ENCODE measurements at regions not wholly inside any gene's neighbourhood (a gene's known extent, or its start where the extent isn't known, plus 50 kb on each side); places are given as distances from the start of the nearest gene placed in this dataset.
"Not testable (repeated sequence)": the region's sequence is repeated elsewhere in the genome, so short reads cannot be mapped to it uniquely, and the experiment has no call there.

GRCh38 chr2:13414897-13415296 lies 698.2 kb downstream of the TRIB2 start:
- peak; percentile 11 for DNase-seq (ENCODE audit: low spot score)

- no peak for DNase-seq (ENCODE audit: low spot score)
Observed at GRCh38 chr2:13433954-13434353, 717.2 kb downstream of the TRIB2 start.

DNA sequence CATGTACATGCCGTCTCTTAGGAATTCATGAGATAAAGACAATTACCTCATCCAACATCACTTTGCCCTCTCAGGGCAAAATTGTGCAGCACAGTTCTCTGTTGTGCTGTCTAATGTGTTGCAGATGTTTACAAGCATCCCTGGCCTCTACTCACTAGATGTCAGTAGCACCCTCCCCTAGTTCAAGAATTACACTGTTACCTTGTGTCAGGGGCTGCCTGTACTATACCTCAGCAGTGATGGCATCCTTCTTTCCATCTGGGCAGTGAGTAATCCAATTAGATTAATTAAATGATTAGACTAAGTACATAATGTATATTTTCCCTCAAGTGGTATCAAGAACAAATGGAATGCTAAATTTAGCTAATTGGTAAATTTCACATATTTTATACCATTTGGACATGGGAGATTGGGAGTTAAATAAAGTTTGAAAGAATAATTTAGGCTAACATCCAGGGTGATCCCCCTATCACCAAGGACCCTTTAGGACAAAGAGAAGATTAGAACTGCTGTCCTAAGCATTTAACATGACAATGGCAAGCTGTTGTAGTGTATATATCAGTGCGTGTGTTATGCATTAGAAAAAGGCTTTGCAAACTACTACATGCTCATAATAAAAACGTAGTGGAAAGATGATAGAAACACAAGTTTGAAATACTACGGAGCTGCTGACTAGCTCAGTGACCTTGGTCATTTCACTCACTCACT lies 727.0 kb downstream of the TRIB2 start:
- peak; percentile 28 for DNase-seq (ENCODE audit: low spot score)

GRCh38 chr2:13462464-13462863 lies 745.7 kb downstream of the TRIB2 start:
- no peak for DNase-seq (ENCODE audit: low spot score)

DNA sequence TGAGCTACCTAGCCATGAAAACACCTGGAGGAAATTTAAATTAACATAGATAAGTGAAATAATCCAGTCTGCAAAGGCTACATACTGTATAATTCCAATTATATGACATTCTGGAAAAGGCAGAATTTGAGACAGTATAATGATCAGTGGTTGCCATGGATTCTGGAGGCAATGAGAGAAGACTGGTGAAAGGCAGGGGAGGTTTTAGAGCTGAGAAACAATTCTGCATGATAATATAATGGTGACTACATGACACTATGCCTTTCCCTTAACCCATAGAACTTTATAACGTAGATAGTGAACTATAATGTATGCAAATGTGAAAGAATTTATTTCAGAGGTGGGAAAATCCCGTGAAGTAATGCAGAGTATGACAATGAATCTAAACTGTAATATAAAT lies 749.3 kb downstream of the TRIB2 start:
- DNase-seq (ENCODE audit: low spot score) = no peak

GRCh38 chr2:13474538-13474937 lies 757.8 kb downstream of the TRIB2 start:
- DNase-seq (ENCODE audit: low spot score) = no peak

DNA sequence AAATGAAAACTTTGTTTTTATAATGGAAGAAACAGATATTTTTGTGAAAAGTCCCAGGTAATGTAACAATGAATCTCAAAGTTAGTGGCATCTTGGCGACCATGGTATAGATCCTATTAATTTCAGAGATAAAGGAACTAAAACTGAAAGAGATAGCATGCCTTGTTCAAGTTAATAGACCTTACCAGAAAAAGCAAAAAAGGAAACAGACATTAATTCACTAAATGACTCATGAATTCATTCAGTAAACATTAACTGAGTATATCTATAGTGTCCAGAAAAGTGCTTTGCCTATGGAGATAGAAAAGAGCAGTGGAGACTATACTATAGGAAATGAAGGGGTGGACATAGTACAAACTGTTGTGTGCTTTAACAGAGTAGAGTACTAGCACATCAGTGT lies 763.3 kb downstream of the TRIB2 start:
- no peak for DNase-seq (ENCODE audit: low spot score)

DNA sequence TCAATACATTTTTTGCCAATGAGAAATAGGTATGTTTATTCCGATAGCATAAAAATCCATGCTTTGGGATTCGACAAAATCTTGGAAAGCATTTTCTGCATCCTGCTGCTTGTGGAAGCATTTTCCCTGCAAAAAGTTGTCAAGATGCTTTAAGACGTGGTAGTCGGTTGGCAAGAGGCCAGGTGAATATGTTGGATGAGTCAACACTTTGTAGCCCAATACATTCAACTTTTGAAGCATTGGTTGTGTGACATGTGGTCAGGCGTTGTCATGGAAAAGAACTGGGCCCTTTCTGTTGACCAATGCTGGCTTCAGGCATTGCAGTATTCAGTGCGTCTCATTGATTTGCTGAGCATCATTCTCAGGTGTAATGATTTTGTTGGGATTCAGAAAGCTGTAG lies 764.5 kb downstream of the TRIB2 start:
- DNase-seq (ENCODE audit: low spot score) = no peak

DNA sequence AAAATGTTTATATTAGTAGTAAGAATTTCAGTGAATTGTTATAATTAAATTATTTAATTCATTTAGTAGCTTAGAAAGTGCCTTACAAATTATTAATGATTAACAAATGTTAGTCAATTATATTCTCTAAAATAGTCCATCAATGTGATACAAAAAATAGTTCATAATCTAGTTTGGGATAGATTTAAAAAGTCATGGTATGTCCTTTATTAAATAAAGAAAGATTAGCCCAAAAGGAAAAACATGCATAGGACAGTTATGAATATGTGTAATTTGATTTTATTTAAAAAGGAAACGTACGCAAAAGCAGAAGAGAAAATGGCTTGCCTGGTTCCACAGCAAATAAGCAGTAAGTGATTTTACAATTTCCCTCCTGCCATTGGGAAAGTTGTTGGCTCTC lies 768.5 kb downstream of the TRIB2 start:
- DNase-seq (ENCODE audit: low spot score) = no peak

DNA sequence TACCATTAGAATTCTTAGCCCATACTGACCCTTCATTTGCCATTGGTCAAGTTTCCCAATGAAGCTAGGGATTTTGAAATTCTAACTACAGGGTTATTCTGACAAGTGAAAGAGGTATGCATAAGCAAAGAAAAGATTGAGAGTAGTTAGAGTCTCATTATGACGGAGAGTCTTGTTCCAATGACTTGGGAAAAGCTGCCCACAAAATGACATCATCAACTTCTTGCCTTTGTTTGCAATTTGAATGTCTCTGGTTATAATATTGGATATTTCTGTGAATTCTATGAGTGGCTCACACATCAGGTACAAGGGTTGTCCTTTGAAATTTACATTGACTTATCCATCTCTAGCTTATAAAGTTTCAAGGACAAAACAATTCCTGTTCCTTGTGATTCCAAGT lies 772.2 kb downstream of the TRIB2 start:
- no peak for DNase-seq (ENCODE audit: low spot score)

GRCh38 chr2:13492262-13492661 lies 775.5 kb downstream of the TRIB2 start:
- DNase-seq (ENCODE audit: low spot score) = no peak

GRCh38 chr2:13495051-13495450 lies 778.3 kb downstream of the TRIB2 start:
- DNase-seq (ENCODE audit: low spot score) = no peak

GRCh38 chr2:13504808-13505207 lies 788.1 kb downstream of the TRIB2 start:
- no peak for DNase-seq (ENCODE audit: low spot score)

DNA sequence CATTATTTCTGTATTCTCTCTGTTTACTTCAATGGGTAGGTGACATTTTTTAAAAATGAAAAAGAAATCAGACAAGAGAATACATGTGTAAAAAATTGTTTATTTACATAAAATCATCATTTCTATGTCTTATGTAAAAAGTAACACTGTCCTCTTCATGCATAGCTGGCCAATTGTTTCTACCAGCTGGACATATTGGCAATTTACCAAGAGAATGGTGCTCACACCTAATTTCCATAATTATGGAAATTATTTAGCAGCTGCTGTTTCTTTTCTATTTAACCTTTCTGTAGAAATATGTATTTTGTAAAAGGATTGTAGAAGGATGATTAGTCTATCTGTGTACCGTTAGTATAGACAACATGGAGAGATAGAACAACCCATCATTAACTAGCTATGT lies 791.9 kb downstream of the TRIB2 start:
- no peak for DNase-seq (ENCODE audit: low spot score)

- no peak for DNase-seq (ENCODE audit: low spot score)
Observed at GRCh38 chr2:13515254-13515653, 798.5 kb downstream of the TRIB2 start.

GRCh38 chr2:13522096-13522495 lies 805.4 kb downstream of the TRIB2 start:
- no peak for DNase-seq (ENCODE audit: low spot score)

DNA sequence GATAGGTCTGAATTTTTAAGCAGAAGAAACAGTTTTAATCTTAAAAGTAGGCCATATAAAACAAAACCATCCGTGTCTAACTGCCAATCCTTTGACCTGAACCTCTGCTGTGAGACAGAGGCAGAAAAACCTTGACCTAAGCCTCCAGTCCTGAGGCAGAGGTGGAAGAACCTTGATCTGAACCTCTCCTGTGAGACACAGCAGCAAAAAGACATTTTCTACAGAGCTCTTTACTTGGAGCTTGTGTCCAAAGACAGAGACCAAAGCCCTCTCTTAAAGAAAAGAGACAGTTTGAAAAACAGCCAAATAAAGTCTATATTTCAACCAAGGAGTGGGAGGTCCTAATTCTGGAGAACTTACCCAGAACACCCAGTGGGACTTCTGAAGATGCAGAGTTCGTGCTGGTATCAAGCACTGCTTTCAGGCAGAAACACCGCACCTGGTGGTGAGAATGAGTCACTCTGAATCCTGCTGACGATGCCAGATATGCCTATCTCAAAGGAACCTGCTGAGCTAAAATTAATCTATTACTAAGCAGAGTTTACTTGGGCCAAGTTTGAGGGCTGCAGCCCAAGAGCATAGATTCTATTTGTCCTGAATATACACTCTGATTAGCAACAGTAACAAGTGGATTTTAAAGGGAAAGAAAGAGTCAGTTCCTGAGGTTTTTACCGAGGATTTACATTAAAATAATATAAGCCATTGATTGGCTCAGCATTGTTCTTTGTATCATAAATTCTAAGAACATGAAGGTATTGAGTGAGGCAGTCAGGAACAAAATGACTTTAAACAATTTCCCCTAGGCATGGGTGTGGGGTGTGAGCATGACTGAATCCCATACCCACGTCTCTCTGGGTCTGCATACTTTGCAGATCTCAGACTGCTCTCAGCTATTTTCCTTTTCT lies 806.4 kb downstream of the TRIB2 start:
- no peak for DNase-seq (ENCODE audit: low spot score)

DNA sequence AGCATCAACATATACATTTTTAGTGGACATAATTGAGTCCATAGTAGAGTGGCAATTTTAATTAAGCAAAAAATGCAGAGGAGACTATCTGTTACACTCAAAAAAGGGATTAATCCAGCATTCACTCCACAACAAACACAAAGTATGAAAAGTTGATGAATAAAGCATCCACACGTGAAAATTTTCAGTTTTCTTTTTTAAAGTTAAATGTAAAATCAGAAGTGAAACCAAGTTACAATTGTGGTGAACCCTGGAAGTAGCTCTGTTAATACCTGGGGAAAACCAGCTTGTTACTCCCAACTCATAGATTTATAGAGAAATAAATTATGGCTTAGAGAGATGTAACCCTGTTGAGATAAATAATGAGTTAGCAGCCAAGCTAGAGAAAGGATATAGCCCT lies 807.8 kb downstream of the TRIB2 start:
- no peak for DNase-seq (ENCODE audit: low spot score)

DNA sequence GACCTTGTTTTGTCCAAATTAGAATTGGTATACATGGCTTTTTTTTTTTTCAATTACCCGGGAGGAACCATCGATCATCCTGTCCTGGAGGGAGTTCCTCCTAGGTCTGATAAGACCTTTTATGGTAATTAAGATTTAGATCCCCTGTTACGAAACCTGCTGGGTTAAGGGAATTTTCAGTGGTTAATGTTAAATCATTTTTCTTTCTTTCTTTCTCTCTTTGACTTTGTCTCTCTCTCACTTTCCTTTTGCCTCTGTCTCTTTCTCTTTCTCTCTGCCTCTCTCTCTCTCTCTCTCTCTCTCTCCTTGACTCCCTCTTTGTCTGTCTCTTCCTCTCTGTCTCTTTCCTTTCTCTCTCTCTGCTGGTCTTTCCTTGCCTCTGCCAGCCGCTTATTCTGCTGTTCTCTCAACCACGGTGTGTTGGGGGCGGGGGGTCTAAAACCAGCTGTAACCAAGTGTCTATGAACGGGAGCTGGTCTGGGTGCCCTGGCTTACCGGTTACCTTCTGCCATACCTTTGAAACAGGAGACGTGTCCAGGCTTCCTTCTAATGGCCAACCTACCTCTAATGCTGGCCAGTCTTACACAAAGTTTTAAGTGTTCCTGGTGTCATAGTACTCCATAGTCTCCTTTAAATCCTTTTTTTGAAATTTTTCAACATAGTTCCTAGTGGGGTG lies 815.1 kb downstream of the TRIB2 start:
- DNase-seq (ENCODE audit: low spot score) = not testable (repeated sequence)

- not testable (repeated sequence) for DNase-seq (ENCODE audit: low spot score)
Observed at GRCh38 chr2:13532781-13533523, 816.2 kb downstream of the TRIB2 start.

- DNase-seq (ENCODE audit: low spot score) = no peak
Observed at GRCh38 chr2:13533524-13533922, 816.8 kb downstream of the TRIB2 start.

DNA sequence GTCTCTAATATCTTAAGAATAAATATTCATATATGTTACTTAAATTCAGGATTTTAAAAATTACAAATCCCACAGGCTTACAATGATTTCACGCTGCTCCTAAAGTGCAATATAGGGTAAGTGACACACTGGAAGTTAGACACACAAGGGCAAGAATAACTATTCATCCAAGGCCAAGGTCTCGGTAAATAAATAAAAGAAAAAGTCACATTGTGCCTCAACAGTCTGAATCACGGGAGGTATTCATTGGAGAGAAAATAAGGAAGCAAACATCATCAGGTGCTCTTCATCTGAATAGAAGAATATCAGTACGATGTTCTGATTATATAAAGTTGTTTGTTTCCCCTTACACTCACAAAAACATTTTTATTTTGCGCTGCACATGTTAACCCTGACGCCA lies 820.2 kb downstream of the TRIB2 start:
- DNase-seq (ENCODE audit: low spot score) = no peak

All from D341Med (cell line).